ENCODE measurements at regions not wholly inside any gene's neighbourhood (a gene's known extent, or its start where the extent isn't known, plus 50 kb on each side); places are given as distances from the start of the nearest gene placed in this dataset.

DNA sequence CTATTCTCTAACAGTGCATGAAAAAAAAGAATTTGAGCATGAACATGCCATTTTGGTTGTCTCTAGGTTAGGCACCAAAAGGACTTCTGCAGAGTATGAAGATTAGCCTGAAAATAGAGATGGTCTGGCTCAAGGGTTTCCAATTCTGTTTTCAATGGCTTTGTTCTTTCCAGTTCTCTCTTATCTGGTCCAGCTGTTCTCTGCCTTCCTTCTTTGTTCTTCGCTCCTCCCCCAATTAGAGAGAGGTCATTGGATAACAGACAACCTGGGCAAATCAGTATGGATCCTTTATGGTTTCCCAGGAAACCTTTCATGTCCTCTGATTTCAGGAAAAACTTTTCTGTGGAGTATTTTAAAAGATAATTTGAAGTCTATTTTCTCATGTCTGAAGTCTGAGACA, 623.4 kb downstream of the PCDH17 start:
- TF ChIP-seq, protein P1, sequence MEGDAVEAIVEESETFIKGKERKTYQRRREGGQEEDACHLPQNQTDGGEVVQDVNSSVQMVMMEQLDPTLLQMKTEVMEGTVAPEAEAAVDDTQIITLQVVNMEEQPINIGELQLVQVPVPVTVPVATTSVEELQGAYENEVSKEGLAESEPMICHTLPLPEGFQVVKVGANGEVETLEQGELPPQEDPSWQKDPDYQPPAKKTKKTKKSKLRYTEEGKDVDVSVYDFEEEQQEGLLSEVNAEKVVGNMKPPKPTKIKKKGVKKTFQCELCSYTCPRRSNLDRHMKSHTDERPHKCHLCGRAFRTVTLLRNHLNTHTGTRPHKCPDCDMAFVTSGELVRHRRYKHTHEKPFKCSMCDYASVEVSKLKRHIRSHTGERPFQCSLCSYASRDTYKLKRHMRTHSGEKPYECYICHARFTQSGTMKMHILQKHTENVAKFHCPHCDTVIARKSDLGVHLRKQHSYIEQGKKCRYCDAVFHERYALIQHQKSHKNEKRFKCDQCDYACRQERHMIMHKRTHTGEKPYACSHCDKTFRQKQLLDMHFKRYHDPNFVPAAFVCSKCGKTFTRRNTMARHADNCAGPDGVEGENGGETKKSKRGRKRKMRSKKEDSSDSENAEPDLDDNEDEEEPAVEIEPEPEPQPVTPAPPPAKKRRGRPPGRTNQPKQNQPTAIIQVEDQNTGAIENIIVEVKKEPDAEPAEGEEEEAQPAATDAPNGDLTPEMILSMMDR (IDR thresholded peaks at IDR 0.05; ENCODE audit: low read length): no peak
- TF ChIP-seq EZH2 (optimal IDR thresholded peaks at IDR 0.05; ENCODE audit: low read depth, low read length): no peak
